HEK293T (cell line): ENCODE measurements at regions not wholly inside any gene's neighbourhood (a gene's known extent, or its start where the extent isn't known, plus 50 kb on each side); places are given as distances from the start of the nearest gene placed in this dataset.

Experiments
- CTCF ChIA-PET: fragments of 350-600 bp; formaldehyde crosslinking; extraction: SDS; loops from one replicate; lab custom pipeline; 2021; ENCODE audit warnings: antibody characterized with exemption, inconsistent platforms; lab: Yijun Ruan, JAX
- POLR2A ChIA-PET: fragments of 350-600 bp; formaldehyde crosslinking; extraction: SDS; loops from one replicate; lab custom pipeline; 2020; ENCODE audit warnings: antibody characterized with exemption, inconsistent platforms; lab: Yijun Ruan, JAX
- DNase-seq: peaks from one replicate; pipeline ENCODE4 v3.0.0; 2012; ENCODE audit warnings: mixed read lengths; ENCODE audit errors: extremely low spot score
- ARNT ChIP-seq: fragments of 450-650 bp; IDR thresholded peaks from 2 replicates; pipeline ENCODE4 v1.6.1; 2017; ENCODE audit warnings: mild to moderate bottlenecking
- BHLHE40 ChIP-seq: fragments of 450-650 bp; IDR thresholded peaks from 2 replicates; pipeline ENCODE4 v1.6.1; 2016; ENCODE audit warnings: mild to moderate bottlenecking, moderate library complexity, borderline replicate concordance
- CTBP1 ChIP-seq: fragments of 450-650 bp; IDR thresholded peaks from 2 replicates; pipeline ENCODE4 v1.6.1; 2016; ENCODE audit warnings: borderline replicate concordance
- ELF4 ChIP-seq: fragments of 450-650 bp; IDR thresholded peaks from 2 replicates; pipeline ENCODE4 v1.6.1; 2017; ENCODE audit warnings: antibody characterized with exemption
- FOXA1 ChIP-seq: fragments of 450-650 bp; IDR thresholded peaks from 2 replicates; pipeline ENCODE4 v1.6.1; 2016; ENCODE audit warnings: mild to moderate bottlenecking
- FOXK2 ChIP-seq: fragments of 450-650 bp; IDR thresholded peaks from 2 replicates; pipeline ENCODE4 v1.6.1; 2016; ENCODE audit warnings: mild to moderate bottlenecking
- FOXM1 ChIP-seq: fragments of 450-650 bp; IDR thresholded peaks from 2 replicates; pipeline ENCODE4 v1.6.1; 2017; ENCODE audit warnings: mild to moderate bottlenecking, borderline replicate concordance
- HDGF ChIP-seq: fragments of 450-650 bp; IDR thresholded peaks from 2 replicates; pipeline ENCODE4 v1.6.1; 2017; ENCODE audit warnings: antibody characterized with exemption, borderline replicate concordance
- L3MBTL2 ChIP-seq: fragments of 450-650 bp; conservative IDR thresholded peaks from 2 replicates; pipeline ENCODE4 v1.6.1; 2016; ENCODE audit warnings: mild to moderate bottlenecking
- LEF1 ChIP-seq: fragments of 450-650 bp; IDR thresholded peaks from 2 replicates; pipeline ENCODE4 v1.6.1; 2017; ENCODE audit warnings: mild to moderate bottlenecking, borderline replicate concordance
- NFRKB ChIP-seq: fragments of 450-650 bp; IDR thresholded peaks from 2 replicates; pipeline ENCODE4 v1.6.1; 2016; ENCODE audit warnings: mild to moderate bottlenecking, moderate library complexity
- PKNOX1 ChIP-seq: fragments of 450-650 bp; IDR thresholded peaks from 2 replicates; pipeline ENCODE4 v1.6.1; 2016
- SP1 ChIP-seq: fragments of 450-650 bp; IDR thresholded peaks from 2 replicates; pipeline ENCODE4 v1.6.1; 2017
- SUZ12 ChIP-seq: fragments of 450-650 bp; IDR thresholded peaks from 2 replicates; pipeline ENCODE4 v1.6.1; 2016; ENCODE audit warnings: mild to moderate bottlenecking
- TARDBP ChIP-seq: fragments of 450-650 bp; IDR thresholded peaks from 2 replicates; pipeline ENCODE4 v1.6.1; 2016
- ZNF384 ChIP-seq: fragments of 450-650 bp; IDR thresholded peaks from 2 replicates; pipeline ENCODE4 v1.6.1; 2016

GRCh38 chr16:47885489-47885888, 270.3 kb downstream of the ABCC12 start:
- TF ChIP-seq PKNOX1, result no peak
- TF ChIP-seq CTBP1, result no peak
- no peak for TF ChIP-seq ARNT
- TF ChIP-seq BHLHE40, result no peak
- no peak for TF ChIP-seq ZNF384
- TF ChIP-seq HDGF, result no peak
- TF ChIP-seq SUZ12, result no peak
- no peak for TF ChIP-seq SP1
- no peak for TF ChIP-seq NFRKB
- POLR2A ChIA-PET, result no interaction called here
- no peak for DNase-seq
- CTCF ChIA-PET, result no interaction called here

GRCh38 chr16:47884116-47884725, 271.6 kb downstream of the ABCC12 start:
- ChIA-PET POLR2A (no interaction called here), CTCF (interaction anchor here (0.7 kb wide), 1 partner anchor 377 kb away, joined by 3 read pairs; no protein-coding TSS in a partner anchor)
- no peak for DNase-seq
- no peak for TF ChIP-seq HDGF
- TF ChIP-seq ARNT, result no peak
- TF ChIP-seq FOXM1, result no peak
- TF ChIP-seq NFRKB, result no peak
- no peak for TF ChIP-seq PKNOX1
- no peak for TF ChIP-seq FOXA1
- TF ChIP-seq LEF1, result no peak
- TF ChIP-seq L3MBTL2, result no peak
- TF ChIP-seq SP1, result no peak
- no peak for TF ChIP-seq SUZ12

GRCh38 chr16:47881574-47881973, 274.2 kb downstream of the ABCC12 start:
- ChIA-PET CTCF (no interaction called here), POLR2A (no interaction called here)
- DNase-seq, result no peak
- TF ChIP-seq TARDBP (no peak), PKNOX1 (no peak), SP1 (no peak), FOXA1 (no peak), LEF1 (no peak), ZNF384 (no peak), L3MBTL2 (no peak), HDGF (no peak), FOXK2 (no peak), ARNT (no peak)

- no peak for DNase-seq
- ChIA-PET CTCF (no interaction called here), POLR2A (no interaction called here)
- TF ChIP-seq ZNF384 (no peak), HDGF (no peak), SUZ12 (no peak), SP1 (no peak), ELF4 (no peak), TARDBP (no peak), FOXM1 (no peak), PKNOX1 (no peak), L3MBTL2 (no peak), CTBP1 (no peak), FOXK2 (no peak), BHLHE40 (no peak), NFRKB (no peak)
Observed at GRCh38 chr16:47880653-47881052, 275.1 kb downstream of the ABCC12 start.

- ChIA-PET CTCF (no interaction called here), POLR2A (no interaction called here)
- TF ChIP-seq HDGF, result no peak
- no peak for TF ChIP-seq ARNT
- TF ChIP-seq ELF4, result no peak
- no peak for TF ChIP-seq SP1
- no peak for TF ChIP-seq CTBP1
- no peak for TF ChIP-seq TARDBP
- no peak for TF ChIP-seq FOXA1
- no peak for TF ChIP-seq ZNF384
- TF ChIP-seq NFRKB, result no peak
- TF ChIP-seq BHLHE40, result no peak
- TF ChIP-seq FOXM1, result no peak
- TF ChIP-seq PKNOX1, result no peak
- TF ChIP-seq SUZ12, result no peak
- no peak for TF ChIP-seq FOXK2
- no peak for DNase-seq
Observed at GRCh38 chr16:47877166-47877565, 278.6 kb downstream of the ABCC12 start.
